GM18517 (cell line): ENCODE measurements at regions not wholly inside any gene's neighbourhood (a gene's known extent, or its start where the extent isn't known, plus 50 kb on each side); places are given as distances from the start of the nearest gene placed in this dataset.
"Not testable (repeated sequence)": the region's sequence is repeated elsewhere in the genome, so short reads cannot be mapped to it uniquely, and the experiment has no call there.

Experiments
- ATAC-seq: cut with Tn5 transposase; IDR thresholded peaks from one replicate; pipeline ENCODE4 v1.9.1; 2021; ENCODE audit warnings: mild to moderate bottlenecking, moderate library complexity; ENCODE audit not compliant: unreplicated experiment

GRCh38 chr6:113017353-113017752 lies 670.2 kb downstream of the RFPL4B start:
- no peak for ATAC-seq

- no peak for ATAC-seq
Measured at GRCh38 chr6:113018351-113019151, 671.4 kb downstream of the RFPL4B start.

- ATAC-seq = no peak
Measured at GRCh38 chr6:113019176-113019575, 672.0 kb downstream of the RFPL4B start.

GRCh38 chr6:113027780-113028179 lies 680.6 kb downstream of the RFPL4B start:
- ATAC-seq = no peak

GRCh38 chr6:113029161-113029560 lies 682.0 kb downstream of the RFPL4B start:
- not testable (repeated sequence) for ATAC-seq

- no peak for ATAC-seq
Measured at GRCh38 chr6:113031591-113032238, 684.6 kb downstream of the RFPL4B start.

- ATAC-seq = no peak
Measured at GRCh38 chr6:113039005-113039404, 691.9 kb downstream of the RFPL4B start.

- no peak for ATAC-seq
Measured at GRCh38 chr6:113047148-113047547, 700.0 kb downstream of the RFPL4B start.

GRCh38 chr6:113047932-113048331 lies 700.8 kb downstream of the RFPL4B start:
- no peak for ATAC-seq

- ATAC-seq = no peak
Measured at GRCh38 chr6:113048741-113049140, 701.6 kb downstream of the RFPL4B start.

- no peak for ATAC-seq
Measured at GRCh38 chr6:113049190-113049589, 702.1 kb downstream of the RFPL4B start.

GRCh38 chr6:113050010-113050858 lies 703.1 kb downstream of the RFPL4B start:
- no peak for ATAC-seq

GRCh38 chr6:113050979-113051378 lies 703.8 kb downstream of the RFPL4B start:
- ATAC-seq = no peak

- no peak for ATAC-seq
Measured at GRCh38 chr6:113052506-113052905, 705.4 kb downstream of the RFPL4B start.

- no peak for ATAC-seq
Measured at GRCh38 chr6:113055061-113055460, 707.9 kb downstream of the RFPL4B start.

- ATAC-seq = no peak
Measured at GRCh38 chr6:113055998-113056397, 708.9 kb downstream of the RFPL4B start.

- ATAC-seq = no peak
Measured at GRCh38 chr6:113057567-113058053, 710.5 kb downstream of the RFPL4B start.

GRCh38 chr6:113060664-113061063 lies 713.5 kb downstream of the RFPL4B start:
- no peak for ATAC-seq

- ATAC-seq = no peak
Measured at GRCh38 chr6:113065611-113066010, 718.5 kb downstream of the RFPL4B start.

GRCh38 chr6:113067612-113068275 lies 720.6 kb downstream of the RFPL4B start:
- ATAC-seq = no peak

GRCh38 chr6:113068570-113068969 lies 721.4 kb downstream of the RFPL4B start:
- ATAC-seq = no peak
